Astrocyte (in vitro differentiated cells and primary cell): ENCODE measurements at regions not wholly inside any gene's neighbourhood (a gene's known extent, or its start where the extent isn't known, plus 50 kb on each side); places are given as distances from the start of the nearest gene placed in this dataset.

ENCODE experiments used
- DNase-seq: peaks from one replicate; pipeline ENCODE4 v3.0.0-alpha.2; 2010; ENCODE audit warnings: low read depth
- FAIRE-seq: peaks from 2 replicates; lab custom pipeline; 2011; peaks lifted over from hg19 to GRCh38; lab: Jason Lieb, UNC
- H2AFZ ChIP-seq: 2 replicates; pipeline ENCODE4 v1.6.0; 2012; ENCODE audit warnings: low read depth, low read length, inconsistent platforms
- H3K27ac ChIP-seq: 2 replicates; pipeline ENCODE4 v1.5.1; 2011; ENCODE audit warnings: low read depth, low read length, inconsistent platforms
- H3K27me3 ChIP-seq: 2 replicates; pipeline ENCODE4 v1.6.0; 2011; ENCODE audit warnings: low read length, inconsistent platforms; ENCODE audit not compliant: insufficient read depth
- H3K36me3 ChIP-seq: 2 replicates; pipeline ENCODE4 v1.5.1; 2011; ENCODE audit warnings: low read length, inconsistent platforms; ENCODE audit not compliant: insufficient read depth
- H3K4me1 ChIP-seq: 2 replicates; pipeline ENCODE4 v1.5.1; 2011; ENCODE audit warnings: low read length, inconsistent platforms; ENCODE audit not compliant: insufficient read depth
- H3K4me2 ChIP-seq: 2 replicates; pipeline ENCODE4 v1.6.0; 2012; ENCODE audit warnings: low read length, inconsistent platforms
- H3K4me3 ChIP-seq: 2 replicates; pipeline ENCODE4 v1.5.1; 2011; ENCODE audit warnings: low read depth, mild to moderate bottlenecking, low read length, inconsistent platforms; ENCODE audit not compliant: insufficient read depth
- H3K79me2 ChIP-seq: 2 replicates; pipeline ENCODE4 v1.6.0; 2012; ENCODE audit warnings: mild to moderate bottlenecking, low read length, inconsistent platforms; ENCODE audit not compliant: insufficient read depth
- H3K9ac ChIP-seq: 2 replicates; pipeline ENCODE4 v1.6.0; 2012; ENCODE audit warnings: mild to moderate bottlenecking, low read length, inconsistent platforms
- H3K9me3 ChIP-seq: 2 replicates; pipeline ENCODE4 v1.5.1; 2012; ENCODE audit warnings: low read depth, mild to moderate bottlenecking, low read length, inconsistent platforms; ENCODE audit not compliant: insufficient read depth
- H4K20me1 ChIP-seq: 2 replicates; pipeline ENCODE4 v1.6.0; 2012; ENCODE audit warnings: low read length, inconsistent platforms; ENCODE audit not compliant: insufficient read depth
- H3K27ac Mint-ChIP-seq: one replicate; pipeline ENCODE4 v1.8.0; 2021; ENCODE audit warnings: mild to moderate bottlenecking, mixed read lengths; ENCODE audit not compliant: unreplicated experiment
- H3K27me3 Mint-ChIP-seq: one replicate; pipeline ENCODE4 v1.8.0; 2021; ENCODE audit warnings: low read depth, mixed read lengths; ENCODE audit not compliant: unreplicated experiment
- H3K36me3 Mint-ChIP-seq: one replicate; pipeline ENCODE4 v1.8.0; 2021; ENCODE audit warnings: low read depth, mixed read lengths; ENCODE audit not compliant: unreplicated experiment
- H3K4me1 Mint-ChIP-seq: one replicate; pipeline ENCODE4 v1.8.0; 2021; ENCODE audit warnings: low read depth, mixed read lengths; ENCODE audit not compliant: unreplicated experiment
- H3K4me3 Mint-ChIP-seq: one replicate; pipeline ENCODE4 v1.8.0; 2021; ENCODE audit warnings: mild to moderate bottlenecking, moderate library complexity, mixed read lengths; ENCODE audit not compliant: unreplicated experiment
- H3K9me3 Mint-ChIP-seq: one replicate; pipeline ENCODE4 v1.8.0; 2021; ENCODE audit warnings: mild to moderate bottlenecking, mixed read lengths; ENCODE audit not compliant: unreplicated experiment
- CTCF ChIP-seq: IDR thresholded peaks from 2 replicates; pipeline ENCODE4 v1.5.1; 2011; ENCODE audit warnings: low read depth, mild to moderate bottlenecking, inconsistent platforms, low read length, moderate library complexity; ENCODE audit not compliant: insufficient read depth
- EZH2 ChIP-seq: IDR thresholded peaks from 2 replicates; pipeline ENCODE4 v1.6.1; 2012; ENCODE audit warnings: mild to moderate bottlenecking, low read length, inconsistent platforms; ENCODE audit not compliant: insufficient read depth

DNA sequence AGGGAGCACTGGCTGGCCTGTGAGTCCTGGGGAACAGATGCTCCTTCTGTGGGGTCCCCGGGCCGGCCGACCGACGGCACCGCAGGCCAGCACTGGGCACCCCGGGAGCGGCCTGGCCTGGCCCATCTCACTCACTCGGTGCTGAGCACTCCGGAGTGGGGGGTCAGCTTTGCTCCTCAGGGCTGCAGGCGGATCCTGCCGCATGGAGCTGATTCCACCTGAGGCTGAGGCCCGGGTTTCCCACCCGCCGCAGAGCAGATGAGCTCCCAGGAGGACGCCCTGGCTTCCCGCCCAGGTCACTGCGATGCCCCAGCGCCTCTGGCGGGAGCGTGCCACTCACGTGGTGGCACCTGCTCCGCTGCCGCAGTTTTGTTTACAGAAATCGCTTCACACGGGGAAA lies 418.6 kb downstream of the GALR1 start:
- FAIRE-seq, result no peak
- no peaks in the 10 kb centered on the region for H3K36me3 ChIP-seq

GRCh38 chr18:77669331-77669730 lies 419.7 kb downstream of the GALR1 start:
- Mint-ChIP-seq H3K4me3 (no peak overlapping the region), H3K4me1 (no peaks in the 10 kb centered on the region), H3K36me3 (no peaks in the 10 kb centered on the region), H3K9me3 (peaks cover 4% of the 10 kb centered on the region), H3K27me3 (peaks cover 12% of the 10 kb centered on the region), H3K27ac (no peak overlapping the region)
- DNase-seq, result no peak
- Histone ChIP-seq H4K20me1 (no peaks in the 10 kb centered on the region), H2AFZ (no peak overlapping the region), H3K4me3 (no peak overlapping the region), H3K27me3 (no peaks in the 10 kb centered on the region), H3K4me2 (no peak overlapping the region), H3K36me3 (no peaks in the 10 kb centered on the region), H3K9me3 (peaks cover 3% of the 10 kb centered on the region), H3K27ac (no peak overlapping the region), H3K4me1 (no peaks in the 10 kb centered on the region), H3K79me2 (no peaks in the 10 kb centered on the region), H3K9ac (no peak overlapping the region)
- no peak for TF ChIP-seq CTCF
- no peak for TF ChIP-seq EZH2
- FAIRE-seq, result no peak

More for the DNA sequence above, 418.6 kb downstream of the GALR1 start:
- Mint-ChIP-seq H3K27me3 (peaks cover 12% of the 10 kb centered on the region), H3K36me3 (no peaks in the 10 kb centered on the region), H3K9me3 (peaks cover 4% of the 10 kb centered on the region), H3K4me3 (no peak overlapping the region), H3K4me1 (no peaks in the 10 kb centered on the region), H3K27ac (no peak overlapping the region)
- Histone ChIP-seq H4K20me1 (no peaks in the 10 kb centered on the region), H3K79me2 (no peaks in the 10 kb centered on the region), H3K4me2 (no peak overlapping the region), H3K27ac (no peak overlapping the region), H3K9me3 (peaks cover 3% of the 10 kb centered on the region), H3K4me3 (no peak overlapping the region), H3K4me1 (no peaks in the 10 kb centered on the region), H3K9ac (no peak overlapping the region), H3K27me3 (no peaks in the 10 kb centered on the region), H2AFZ (no peak overlapping the region)
- DNase-seq, result no peak
- TF ChIP-seq EZH2, result no peak
- TF ChIP-seq CTCF, result no peak

- Mint-ChIP-seq H3K4me1 (no peaks in the 10 kb centered on the region), H3K36me3 (no peaks in the 10 kb centered on the region), H3K27me3 (peaks cover 10% of the 10 kb centered on the region), H3K27ac (no peak overlapping the region), H3K4me3 (no peak overlapping the region), H3K9me3 (peaks cover 4% of the 10 kb centered on the region)
- no peak overlapping the region for H3K9ac ChIP-seq
- no peak overlapping the region for H3K27ac ChIP-seq
- H3K27me3 ChIP-seq, result no peaks in the 10 kb centered on the region
- DNase-seq (no peak), FAIRE-seq (no peak)
- H2AFZ ChIP-seq, result no peak overlapping the region
- H4K20me1 ChIP-seq, result no peaks in the 10 kb centered on the region
- no peak for TF ChIP-seq EZH2
- no peak for TF ChIP-seq CTCF
- no peaks in the 10 kb centered on the region for H3K4me1 ChIP-seq
- no peaks in the 10 kb centered on the region for H3K79me2 ChIP-seq
- H3K36me3 ChIP-seq, result no peaks in the 10 kb centered on the region
- no peak overlapping the region for H3K4me2 ChIP-seq
- H3K9me3 ChIP-seq, result peaks cover 3% of the 10 kb centered on the region
- no peak overlapping the region for H3K4me3 ChIP-seq
Observed at GRCh38 chr18:77671456-77672167, 422.0 kb downstream of the GALR1 start.
